ENCODE measurements at regions not wholly inside any gene's neighbourhood (a gene's known extent, or its start where the extent isn't known, plus 50 kb on each side); places are given as distances from the start of the nearest gene placed in this dataset.
"Not testable (repeated sequence)": the region's sequence is repeated elsewhere in the genome, so short reads cannot be mapped to it uniquely, and the experiment has no call there.

DNA sequence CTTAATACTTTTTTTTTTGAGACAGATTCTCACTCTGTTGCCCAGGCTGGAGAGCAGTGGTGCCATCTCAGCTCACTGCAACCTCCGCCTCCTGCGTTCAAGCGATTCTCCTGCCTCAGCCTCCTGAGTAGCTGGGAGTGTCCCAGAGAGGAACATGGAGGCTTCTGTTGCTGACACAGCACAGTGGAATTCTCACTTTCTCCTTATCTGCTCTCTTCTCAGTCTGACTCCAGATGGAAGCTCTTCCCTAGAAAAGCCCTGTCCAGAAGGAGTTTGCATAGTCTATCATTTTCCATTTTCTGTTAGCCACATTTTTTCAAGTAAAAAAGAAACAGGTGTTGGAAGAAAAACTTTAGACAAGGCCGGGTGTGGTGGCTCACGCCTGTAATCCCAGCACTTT, 98.5 kb upstream of the KIF26B start:
- not testable (repeated sequence) for TF ChIP-seq ZNF274 (IDR thresholded peaks at IDR 0.05; ENCODE audit: low read depth, low read length); SUZ12 (IDR thresholded peaks at IDR 0.05; ENCODE audit: extremely low read depth, insufficient read depth, insufficient read length); YY1 (IDR thresholded peaks at IDR 0.05; ENCODE audit: insufficient read depth, insufficient read length)
